H1 (cell line): ENCODE measurements at regions not wholly inside any gene's neighbourhood (a gene's known extent, or its start where the extent isn't known, plus 50 kb on each side); places are given as distances from the start of the nearest gene placed in this dataset.

Experiments
- BRCA1 ChIP-seq: IDR thresholded peaks from 2 replicates; pipeline ENCODE4 v1.6.1; 2012; ENCODE audit warnings: low read depth, low read length, improper control_type of control experiment
- EZH2 ChIP-seq: fragments of 200-600 bp; sonication (generic); IDR thresholded peaks from 2 replicates; pipeline ENCODE4 v1.7.1; 2012; ENCODE audit warnings: low read depth, mild to moderate bottlenecking, moderate library complexity, low read length, inconsistent platforms; ENCODE audit not compliant: severe bottlenecking
- FOSL1 ChIP-seq: IDR thresholded peaks from 2 replicates; pipeline ENCODE4 v1.6.1; 2011; ENCODE audit warnings: mild to moderate bottlenecking, low read depth, low read length, moderate library complexity; ENCODE audit not compliant: insufficient read depth
- HDAC6 ChIP-seq: IDR thresholded peaks from one replicate; pipeline ENCODE4 v1.7.1; 2012; ENCODE audit warnings: low read depth, mild to moderate bottlenecking, inconsistent platforms, low read length, moderate library complexity
- NANOG ChIP-seq: IDR thresholded peaks from 2 replicates; pipeline ENCODE4 v1.6.1; 2011; ENCODE audit warnings: low read length, low read depth, mild to moderate bottlenecking, inconsistent platforms; ENCODE audit not compliant: insufficient read depth, poor library complexity, severe bottlenecking
- NRF1 ChIP-seq: IDR thresholded peaks from 2 replicates; pipeline ENCODE4 v1.6.1; 2011; ENCODE audit warnings: mild to moderate bottlenecking, low read depth, low read length, improper control_type of control experiment
- POLR2AphosphoS5 ChIP-seq: IDR thresholded peaks from 2 replicates; pipeline ENCODE4 v1.6.1; 2011; ENCODE audit warnings: low read depth, low read length
- RAD21 ChIP-seq, 2 experiments: IDR thresholded peaks in 1 of 2; conservative IDR thresholded peaks in 1 of 2; 2 replicates each; pipeline ENCODE4 v1.6.1; 2011; ENCODE audit warnings: low read depth in 2 of 2, low read length in 2 of 2, improper control_type of control experiment in 1 of 2, inconsistent platforms in 1 of 2, mild to moderate bottlenecking in 1 of 2, moderate library complexity in 1 of 2
- RBBP5 ChIP-seq: IDR thresholded peaks from 2 replicates; pipeline ENCODE4 v1.7.1; 2012; ENCODE audit warnings: low read depth, mild to moderate bottlenecking, inconsistent platforms, low read length, moderate library complexity, borderline replicate concordance
- RNF2 ChIP-seq: fragments of 200-900, 300-1000 bp; sonication (generic); IDR thresholded peaks from 2 replicates; pipeline ENCODE4 v1.7.1; 2016; ENCODE audit warnings: borderline replicate concordance, low read depth, mild to moderate bottlenecking, antibody characterized with exemption, low read length; ENCODE audit not compliant: poor library complexity, severe bottlenecking; ENCODE audit errors: missing control alignments
- SAP30 ChIP-seq: fragments of 300-600 bp; sonication (generic); IDR thresholded peaks from 2 replicates; pipeline ENCODE4 v1.7.1; 2012; ENCODE audit warnings: low read length, moderate library complexity, mild to moderate bottlenecking, inconsistent platforms; ENCODE audit not compliant: insufficient read depth, insufficient replicate concordance
- TAF1 ChIP-seq: IDR thresholded peaks from 2 replicates; pipeline ENCODE4 v1.6.1; 2011; ENCODE audit warnings: mild to moderate bottlenecking, low read depth, low read length
- TEAD4 ChIP-seq: IDR thresholded peaks from 2 replicates; pipeline ENCODE4 v1.6.1; 2012; ENCODE audit warnings: low read depth, low read length, inconsistent platforms, mixed read lengths
- ZNF274 ChIP-seq: IDR thresholded peaks from 2 replicates; pipeline ENCODE4 v1.7.0; 2012; ENCODE audit warnings: low read length, borderline replicate concordance; ENCODE audit errors: extremely low read depth
- TF ChIP-seq, protein P1 (sequence below), 3 experiments: IDR thresholded peaks; 1 replicate in 2 of 3; 2 replicates in 1 of 3; pipeline versions ENCODE4 v1.5.1 to v1.6.1; 2011; ENCODE audit warnings: low read length in 3 of 3, mild to moderate bottlenecking in 3 of 3, inconsistent platforms in 2 of 3, low read depth in 1 of 3, moderate library complexity in 1 of 3; ENCODE audit not compliant: insufficient read depth in 1 of 3; ENCODE audit errors: control extremely low read depth in 1 of 3
- TF ChIP-seq, protein P2 (sequence below): IDR thresholded peaks from 2 replicates; pipeline ENCODE4 v1.6.1; 2011; ENCODE audit warnings: low read depth, mild to moderate bottlenecking, low read length; ENCODE audit not compliant: insufficient read depth
- TF ChIP-seq, protein P3 (sequence below): IDR thresholded peaks from 2 replicates; pipeline ENCODE4 v1.6.1; 2012; ENCODE audit warnings: low read length, inconsistent platforms

DNA sequence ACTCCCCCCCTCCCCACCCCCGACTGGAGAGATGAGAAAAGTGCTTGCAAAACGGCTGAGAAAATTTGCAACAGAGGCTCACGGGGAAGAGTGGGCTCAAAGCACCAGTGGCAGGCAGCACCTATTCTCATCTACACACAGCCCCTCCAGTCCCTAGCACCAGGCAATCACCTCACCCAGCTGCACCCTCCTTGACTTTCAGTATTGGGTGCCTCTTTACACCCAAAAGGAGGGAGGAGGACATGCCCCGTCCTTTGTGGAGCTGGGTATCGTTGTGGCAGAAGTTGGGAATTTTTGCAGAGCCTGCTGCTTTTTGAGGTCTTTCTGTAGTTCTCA is 182.8 kb upstream of the TOPAZ1 start (continued):
- TF ChIP-seq, protein P1, sequence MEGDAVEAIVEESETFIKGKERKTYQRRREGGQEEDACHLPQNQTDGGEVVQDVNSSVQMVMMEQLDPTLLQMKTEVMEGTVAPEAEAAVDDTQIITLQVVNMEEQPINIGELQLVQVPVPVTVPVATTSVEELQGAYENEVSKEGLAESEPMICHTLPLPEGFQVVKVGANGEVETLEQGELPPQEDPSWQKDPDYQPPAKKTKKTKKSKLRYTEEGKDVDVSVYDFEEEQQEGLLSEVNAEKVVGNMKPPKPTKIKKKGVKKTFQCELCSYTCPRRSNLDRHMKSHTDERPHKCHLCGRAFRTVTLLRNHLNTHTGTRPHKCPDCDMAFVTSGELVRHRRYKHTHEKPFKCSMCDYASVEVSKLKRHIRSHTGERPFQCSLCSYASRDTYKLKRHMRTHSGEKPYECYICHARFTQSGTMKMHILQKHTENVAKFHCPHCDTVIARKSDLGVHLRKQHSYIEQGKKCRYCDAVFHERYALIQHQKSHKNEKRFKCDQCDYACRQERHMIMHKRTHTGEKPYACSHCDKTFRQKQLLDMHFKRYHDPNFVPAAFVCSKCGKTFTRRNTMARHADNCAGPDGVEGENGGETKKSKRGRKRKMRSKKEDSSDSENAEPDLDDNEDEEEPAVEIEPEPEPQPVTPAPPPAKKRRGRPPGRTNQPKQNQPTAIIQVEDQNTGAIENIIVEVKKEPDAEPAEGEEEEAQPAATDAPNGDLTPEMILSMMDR (IDR thresholded peaks at IDR 0.05; ENCODE audit: control extremely low read depth in 1 of 3, insufficient read depth in 1 of 3, low read depth in 1 of 3, low read length in 3 of 3), result no peak
- TF ChIP-seq RBBP5 (no peak), EZH2 (no peak), RNF2 (no peak), NANOG (no peak), RAD21 (IDR thresholded peaks at IDR 0.05 in 1 of 2, conservative IDR thresholded peaks at IDR 0.05 in 1 of 2; ENCODE audit: low read depth in 2 of 2, low read length in 2 of 2) (no peak), NRF1 (no peak), HDAC6 (no peak), ZNF274 (no peak), TEAD4 (no peak), POLR2AphosphoS5 (no peak), BRCA1 (no peak), SAP30 (no peak), FOSL1 (no peak), TAF1 (no peak)
- TF ChIP-seq, protein P2, sequence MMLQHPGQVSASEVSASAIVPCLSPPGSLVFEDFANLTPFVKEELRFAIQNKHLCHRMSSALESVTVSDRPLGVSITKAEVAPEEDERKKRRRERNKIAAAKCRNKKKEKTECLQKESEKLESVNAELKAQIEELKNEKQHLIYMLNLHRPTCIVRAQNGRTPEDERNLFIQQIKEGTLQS, result no peak
- TF ChIP-seq, protein P3, sequence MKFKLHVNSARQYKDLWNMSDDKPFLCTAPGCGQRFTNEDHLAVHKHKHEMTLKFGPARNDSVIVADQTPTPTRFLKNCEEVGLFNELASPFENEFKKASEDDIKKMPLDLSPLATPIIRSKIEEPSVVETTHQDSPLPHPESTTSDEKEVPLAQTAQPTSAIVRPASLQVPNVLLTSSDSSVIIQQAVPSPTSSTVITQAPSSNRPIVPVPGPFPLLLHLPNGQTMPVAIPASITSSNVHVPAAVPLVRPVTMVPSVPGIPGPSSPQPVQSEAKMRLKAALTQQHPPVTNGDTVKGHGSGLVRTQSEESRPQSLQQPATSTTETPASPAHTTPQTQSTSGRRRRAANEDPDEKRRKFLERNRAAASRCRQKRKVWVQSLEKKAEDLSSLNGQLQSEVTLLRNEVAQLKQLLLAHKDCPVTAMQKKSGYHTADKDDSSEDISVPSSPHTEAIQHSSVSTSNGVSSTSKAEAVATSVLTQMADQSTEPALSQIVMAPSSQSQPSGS, result no peak
